Epidermal melanocyte (primary cell): ENCODE measurements at regions not wholly inside any gene's neighbourhood (a gene's known extent, or its start where the extent isn't known, plus 50 kb on each side); places are given as distances from the start of the nearest gene placed in this dataset.
A peak's percentile ranks its signal among the peaks of the same experiment; 100 is the strongest.

Source experiments
- DNase-seq: peaks from one replicate; pipeline ENCODE4 v3.0.0; 2011; ENCODE audit warnings: low spot score; ENCODE audit not compliant: insufficient read length

DNA sequence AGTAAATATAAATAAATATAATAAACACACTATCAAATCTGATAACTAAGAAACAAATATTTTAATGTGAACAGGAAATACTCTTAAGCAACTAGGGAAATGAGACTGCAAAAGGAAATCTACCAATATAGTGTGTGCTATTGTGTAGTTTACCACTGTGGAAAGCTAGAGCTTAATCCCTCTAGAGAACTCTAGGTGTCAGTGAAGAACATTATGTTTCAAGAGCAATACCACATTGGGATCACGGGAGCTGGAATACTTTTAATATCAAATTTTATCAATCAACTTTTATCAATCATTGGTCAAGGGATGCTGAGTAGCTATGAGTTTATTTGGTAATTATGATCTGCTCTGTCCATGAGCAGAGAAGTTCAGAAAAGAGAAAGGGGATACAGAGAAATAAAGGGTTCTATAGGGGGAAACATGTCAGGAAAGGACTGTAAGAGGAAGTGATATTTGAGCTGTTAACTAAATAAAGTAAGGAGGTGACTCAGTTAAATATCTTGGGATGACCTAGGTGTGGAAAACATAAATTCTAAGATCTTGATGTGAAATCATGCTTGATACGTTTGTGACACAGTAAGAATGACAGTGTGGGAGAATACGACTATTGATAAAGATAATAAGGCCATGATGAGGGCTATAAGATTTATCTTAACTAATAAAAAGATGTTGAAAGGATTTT lies 762.2 kb upstream of the ALCAM start:
- no peak for DNase-seq

DNA sequence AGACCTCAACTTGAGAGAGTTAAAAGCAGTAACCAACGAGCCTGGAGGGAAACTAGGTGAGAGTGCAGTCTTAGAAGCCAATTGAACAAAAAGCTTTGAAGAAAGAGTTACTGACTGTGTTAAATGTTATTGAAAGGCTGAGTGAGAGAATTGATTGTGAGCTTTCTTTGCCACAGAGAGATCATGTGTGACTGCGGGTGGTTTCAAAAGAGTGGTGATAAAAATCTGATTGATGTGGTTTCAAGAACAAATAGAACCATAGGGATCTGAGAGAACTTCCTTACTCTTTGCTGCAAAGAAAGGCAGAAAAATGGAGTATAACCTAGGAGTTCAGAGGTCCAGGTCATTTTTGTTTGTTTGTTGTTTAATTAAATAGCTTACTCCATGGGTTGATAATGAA lies 759.9 kb upstream of the ALCAM start:
- DNase-seq, result no peak

DNA sequence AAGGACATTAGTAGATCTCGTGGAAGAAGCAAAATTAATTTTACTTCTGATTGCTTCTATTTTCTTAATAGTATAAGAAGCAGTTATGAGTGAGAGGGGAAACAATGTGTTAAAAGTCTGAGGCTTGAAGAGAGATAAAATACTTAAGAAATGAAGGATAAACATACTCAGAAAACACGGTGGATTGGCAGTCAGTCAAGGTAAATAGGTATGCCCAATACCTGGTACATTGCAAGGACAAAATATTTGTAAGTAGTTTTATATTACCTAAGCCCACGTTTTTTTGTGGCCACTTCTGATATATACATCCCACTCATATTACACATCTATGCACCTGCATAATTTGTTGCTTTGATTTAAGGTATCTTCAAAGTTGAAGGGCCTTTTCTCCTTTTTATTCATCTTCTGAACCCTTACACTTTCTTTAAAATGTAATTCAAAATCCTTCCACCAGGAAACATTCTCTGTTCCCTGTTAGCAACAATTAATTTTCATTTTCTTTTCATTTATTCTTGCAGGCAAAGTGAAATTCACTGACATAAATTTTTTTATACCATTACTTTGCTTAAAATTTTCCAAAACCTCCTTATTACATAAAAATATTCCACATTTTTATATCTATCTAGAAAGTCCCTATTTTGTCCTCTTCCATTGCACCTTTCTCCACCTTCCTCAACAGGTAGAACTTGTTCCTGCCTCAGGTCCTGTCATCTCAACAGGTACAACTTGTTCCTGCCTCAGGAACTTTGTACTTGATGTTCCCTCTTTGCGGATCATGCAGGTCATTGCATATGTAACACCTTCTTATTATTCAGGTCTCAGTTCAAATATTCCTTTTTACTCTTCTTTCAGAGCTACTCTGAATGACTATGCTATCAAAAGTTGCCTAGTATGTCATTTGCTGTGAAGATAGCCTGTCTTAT lies 755.7 kb upstream of the ALCAM start:
- DNase-seq, result no peak

DNA sequence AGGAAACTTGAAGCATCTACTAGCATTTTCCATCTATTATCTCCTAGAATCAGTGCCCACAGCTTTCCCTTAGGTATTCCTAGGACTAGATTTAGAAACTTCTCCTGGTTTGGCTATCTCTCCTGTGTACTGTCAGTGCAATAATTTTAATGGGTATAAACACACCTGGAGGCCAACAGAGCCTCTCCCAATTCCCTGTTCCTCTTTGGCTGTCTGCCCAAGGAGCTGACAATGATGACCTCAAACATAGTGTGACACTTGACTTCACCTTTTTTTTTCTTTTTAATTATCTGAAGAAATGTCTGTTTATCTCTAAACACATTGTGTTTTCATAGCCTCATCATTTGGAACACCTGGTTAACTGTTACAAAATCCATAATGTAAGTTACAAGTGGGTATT lies 754.5 kb upstream of the ALCAM start:
- no peak for DNase-seq

DNA sequence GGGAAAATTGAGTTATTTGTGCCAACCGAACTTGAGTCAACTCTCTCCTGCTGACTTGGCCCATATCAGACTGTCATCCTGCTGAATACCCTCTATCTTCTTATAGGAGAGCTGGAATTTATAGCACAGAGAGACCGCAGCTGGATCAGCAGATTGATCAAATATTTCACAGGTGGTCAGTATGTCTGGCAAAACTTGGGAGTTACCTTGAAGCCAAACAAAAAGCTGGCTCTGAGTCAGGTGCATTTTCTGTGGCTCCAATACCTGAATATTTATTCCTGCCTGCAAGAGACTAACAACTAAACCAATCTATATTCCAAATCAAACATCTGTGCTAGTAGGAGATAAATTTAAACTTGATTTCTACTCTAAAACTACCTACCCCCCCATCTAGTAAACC lies 752.1 kb upstream of the ALCAM start:
- DNase-seq, result no peak

DNA sequence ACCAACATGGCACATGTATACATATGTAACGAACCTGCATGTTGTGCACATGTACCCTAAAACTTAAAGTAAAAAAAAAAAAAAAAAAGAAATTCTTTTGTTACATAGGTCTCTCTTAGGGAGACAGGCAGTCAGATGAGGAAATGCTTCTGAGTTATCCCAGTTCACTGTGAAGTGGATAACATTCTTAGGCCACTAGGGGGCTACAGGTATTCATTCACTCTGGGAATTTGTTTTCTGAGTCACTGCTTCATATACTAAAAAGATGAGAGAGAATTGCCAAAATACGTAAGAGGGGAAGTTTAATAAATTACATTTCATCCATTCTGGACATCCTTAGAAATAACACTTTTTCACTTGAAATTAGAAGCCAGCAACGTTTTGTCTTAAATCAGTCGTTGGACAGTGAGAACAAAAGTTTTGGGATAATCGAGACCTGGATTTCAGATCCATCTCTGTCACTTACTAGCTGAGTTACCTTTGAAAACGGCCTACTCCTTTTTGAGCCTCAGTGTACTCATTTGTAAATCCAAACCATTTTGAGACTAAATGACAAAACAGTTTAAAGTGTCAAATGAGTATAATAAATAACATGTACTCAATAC lies 738.4 kb upstream of the ALCAM start:
- DNase-seq, result peak; percentile 32

DNA sequence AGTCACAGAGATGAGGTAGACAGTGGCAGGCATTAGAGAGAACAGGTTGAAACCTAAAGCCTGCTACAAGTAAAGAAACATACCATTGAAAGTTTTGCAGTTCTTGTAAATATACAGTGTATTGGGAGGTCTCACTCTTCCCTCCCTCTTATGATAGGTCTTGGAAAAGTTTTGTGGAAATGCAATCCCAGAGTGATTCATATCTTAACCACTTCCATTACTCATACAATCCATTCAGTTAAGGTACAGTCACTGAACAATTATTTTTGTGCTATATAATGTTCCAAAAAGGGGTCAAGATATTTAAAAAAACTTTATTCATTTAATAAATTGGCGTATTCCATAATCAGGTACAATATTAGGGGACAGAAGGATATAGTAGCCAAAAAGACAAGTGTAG lies 737.7 kb upstream of the ALCAM start:
- no peak for DNase-seq

DNA sequence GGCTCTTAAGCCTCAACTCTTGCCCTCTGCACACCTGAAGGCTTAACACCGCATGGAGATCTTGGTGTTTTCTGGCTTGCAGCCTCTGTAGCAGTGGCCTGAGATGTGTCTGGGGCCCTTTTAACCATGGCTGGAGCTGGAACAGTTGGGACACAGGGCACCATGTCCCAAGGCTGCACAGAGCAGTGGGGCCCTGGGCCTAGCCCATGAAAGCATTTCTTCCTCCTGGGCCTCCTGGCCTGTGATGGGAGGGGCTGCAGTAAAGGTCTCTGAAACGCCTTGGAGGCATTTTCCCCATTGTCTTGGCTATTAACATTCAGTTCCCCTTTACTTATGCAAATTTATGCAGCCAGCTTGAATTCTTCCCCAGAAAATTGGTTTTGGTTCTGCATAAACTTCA lies 735.5 kb upstream of the ALCAM start:
- DNase-seq, result no peak

DNA sequence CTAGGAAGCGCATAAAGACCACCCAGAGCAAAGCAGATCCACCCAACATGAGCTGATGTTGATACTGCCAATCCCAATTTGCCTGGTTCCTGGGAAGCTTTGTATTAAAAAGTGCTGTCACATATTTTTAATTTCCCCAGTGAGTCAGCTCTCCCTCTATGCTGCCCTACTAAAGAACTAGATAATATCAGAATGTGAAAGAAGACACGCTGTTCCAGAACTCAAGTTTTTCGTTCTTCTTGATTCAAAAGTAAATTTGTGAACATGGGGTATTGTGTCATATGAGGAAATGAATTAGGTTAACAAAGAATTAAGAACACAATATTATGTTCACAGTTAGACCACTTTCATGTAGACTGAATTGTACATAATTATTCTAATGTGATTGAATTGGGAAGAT lies 734.2 kb upstream of the ALCAM start:
- DNase-seq, result no peak

DNA sequence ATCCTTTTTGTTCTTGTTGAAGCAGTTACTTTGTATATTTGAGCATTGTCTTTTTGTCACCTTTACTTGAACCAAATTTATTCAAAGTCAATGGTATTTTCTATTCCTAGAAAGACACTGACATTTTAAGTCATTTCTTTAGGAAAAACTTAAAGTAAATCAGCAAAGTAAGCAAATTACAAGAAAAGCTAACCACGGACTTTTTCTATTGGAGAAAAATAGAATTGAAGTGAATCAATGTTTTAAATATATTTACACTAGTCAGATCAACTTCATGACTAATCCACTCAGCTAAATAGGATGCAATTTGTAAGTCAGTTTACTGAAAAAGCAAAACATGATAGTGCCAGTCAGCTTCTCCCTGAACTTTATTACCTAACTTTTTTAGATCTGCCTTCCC lies 733.8 kb upstream of the ALCAM start:
- DNase-seq, result no peak

DNA sequence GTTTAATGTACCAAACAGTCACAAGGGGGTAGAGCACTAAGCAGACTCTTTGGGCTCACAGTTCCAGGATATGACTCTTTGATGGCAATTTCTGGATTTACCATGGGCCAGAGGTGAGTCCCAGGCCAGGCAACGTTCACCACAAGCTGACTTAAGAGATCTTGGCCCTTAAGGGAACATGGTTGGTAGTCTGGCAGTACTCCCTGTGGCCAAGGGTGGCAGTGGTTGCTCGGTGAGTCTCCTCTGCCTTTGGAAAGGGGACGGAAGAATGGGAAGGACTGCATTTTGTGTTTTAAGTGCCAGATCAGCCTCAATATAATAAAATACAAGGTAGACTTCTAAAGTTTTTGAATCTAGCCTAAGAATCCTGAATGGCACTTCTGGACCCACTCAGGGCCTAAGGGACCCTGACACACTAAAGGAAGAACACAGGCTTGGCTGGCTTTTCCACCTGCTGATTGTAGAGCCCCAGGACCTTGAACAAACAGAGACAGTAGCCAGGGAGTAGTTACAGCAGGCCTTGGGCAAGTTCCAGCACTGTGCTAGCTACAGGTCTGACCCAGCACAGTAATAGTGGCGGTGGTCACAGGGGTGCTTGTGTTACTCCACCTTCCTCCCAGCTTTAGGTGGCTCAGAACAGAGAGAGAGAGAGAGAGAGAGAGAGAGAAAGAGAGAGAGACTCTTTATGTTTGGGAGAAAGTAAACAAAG lies 730.7 kb upstream of the ALCAM start:
- DNase-seq, result no peak

DNA sequence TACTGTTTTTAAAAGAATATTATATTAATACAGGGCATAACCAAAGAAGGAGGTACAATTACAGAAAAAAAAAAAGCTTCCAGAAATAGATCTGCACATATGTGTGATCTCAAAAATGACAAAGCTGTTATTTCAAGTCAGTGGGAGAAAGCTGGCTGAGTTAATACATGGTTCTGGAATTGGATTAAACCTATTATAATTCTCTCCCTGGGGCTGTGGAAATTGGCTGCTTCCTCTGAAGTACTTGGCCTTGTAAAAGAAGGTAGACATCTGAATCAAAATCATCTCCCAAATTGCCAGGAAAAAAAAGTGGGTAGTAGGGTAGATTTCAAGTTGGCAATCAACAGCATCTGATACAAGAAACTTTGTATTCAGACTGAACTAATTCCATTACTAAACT lies 723.9 kb upstream of the ALCAM start:
- no peak for DNase-seq

DNA sequence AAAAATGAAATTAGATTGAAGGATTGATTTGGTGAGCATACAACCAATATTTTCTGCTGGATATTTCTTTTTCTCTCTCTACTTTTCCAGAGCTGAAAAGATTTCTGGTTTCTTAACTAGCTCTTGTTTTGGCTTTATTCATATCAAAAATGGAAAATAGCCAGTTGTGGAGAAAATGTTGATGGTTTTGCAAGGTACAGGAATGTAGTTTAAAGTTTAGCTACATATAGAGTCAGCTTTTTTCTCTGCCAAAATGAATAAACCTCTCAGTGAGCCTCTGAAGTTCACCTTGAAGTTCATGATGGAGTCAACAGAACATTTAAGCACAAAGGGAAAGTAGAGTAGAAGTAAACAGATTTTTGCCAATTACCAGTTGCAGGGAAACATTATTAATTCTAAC lies 720.5 kb upstream of the ALCAM start:
- DNase-seq, result no peak

DNA sequence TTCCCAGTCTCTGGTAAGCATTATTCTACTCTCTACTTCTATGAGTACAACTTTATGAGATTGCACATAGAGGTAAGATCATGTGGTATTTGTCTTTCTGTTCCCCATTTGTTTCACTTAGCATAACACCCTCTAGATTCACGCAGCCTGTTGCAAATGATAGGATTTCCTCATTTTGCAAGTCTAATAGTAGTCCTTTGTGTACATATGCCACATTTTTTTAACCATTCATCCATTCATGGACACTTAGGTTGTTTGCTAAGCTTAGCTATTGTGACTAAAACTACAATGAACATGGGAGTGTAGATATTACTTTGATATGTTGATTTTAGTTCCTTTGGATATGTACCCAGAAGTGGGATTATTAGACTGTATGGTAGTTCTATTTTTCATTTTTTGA lies 717.9 kb upstream of the ALCAM start:
- no peak for DNase-seq

DNA sequence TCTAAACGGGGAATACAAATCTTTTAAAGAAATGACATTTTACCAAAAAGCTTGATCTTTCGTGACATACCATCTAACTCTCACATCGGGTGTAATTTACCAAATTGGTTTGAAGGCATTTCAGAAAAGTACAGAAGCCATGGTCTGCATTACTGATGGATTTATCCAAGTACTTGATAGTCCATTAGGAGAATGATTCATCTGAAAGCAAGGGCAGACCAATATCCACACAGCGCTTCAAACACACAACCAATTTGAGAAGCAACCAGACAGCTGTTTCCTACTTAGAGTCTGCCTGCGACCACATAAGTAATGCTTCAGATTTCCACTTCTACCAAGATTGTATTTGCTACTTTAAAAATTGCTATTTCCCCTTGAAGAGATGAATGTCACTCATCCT lies 697.6 kb upstream of the ALCAM start:
- no peak for DNase-seq

DNA sequence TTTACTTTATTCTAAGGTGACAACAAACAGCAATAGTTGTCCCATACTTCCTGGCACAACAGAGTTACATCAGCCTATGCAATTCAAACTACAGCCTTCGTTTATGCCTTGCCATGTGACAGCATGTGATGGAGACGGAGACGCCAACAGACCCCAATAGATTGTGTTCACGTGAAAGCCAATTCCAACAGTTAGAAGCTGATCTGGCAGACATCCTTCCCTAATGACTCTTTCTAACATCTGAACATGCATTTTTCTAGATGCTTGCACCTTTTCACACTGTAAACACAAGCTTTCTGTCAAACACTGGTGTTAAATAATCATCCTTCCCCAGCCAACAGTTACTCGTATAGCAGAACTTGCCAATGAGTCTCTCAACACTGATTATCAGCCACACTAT lies 694.4 kb upstream of the ALCAM start:
- no peak for DNase-seq

DNA sequence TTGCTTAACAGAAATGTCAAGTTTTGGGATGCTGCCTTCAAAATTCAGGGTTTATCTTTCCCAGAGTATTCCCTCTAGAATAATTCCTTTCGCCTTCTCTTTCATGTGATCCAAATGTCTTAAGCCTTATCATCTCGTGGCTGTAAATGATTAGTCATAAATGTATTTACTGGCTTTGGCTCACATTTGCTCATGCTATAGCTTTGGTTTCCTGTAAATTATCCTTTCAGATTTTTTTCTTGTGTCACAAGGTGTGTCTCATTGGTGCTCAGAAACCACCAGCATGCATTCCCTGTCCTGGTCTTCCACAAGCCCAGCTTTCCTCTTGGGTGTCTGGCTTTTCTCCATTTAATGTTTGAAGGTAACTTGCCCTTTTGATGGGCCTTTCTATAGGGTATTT lies 692.7 kb upstream of the ALCAM start:
- no peak for DNase-seq

DNA sequence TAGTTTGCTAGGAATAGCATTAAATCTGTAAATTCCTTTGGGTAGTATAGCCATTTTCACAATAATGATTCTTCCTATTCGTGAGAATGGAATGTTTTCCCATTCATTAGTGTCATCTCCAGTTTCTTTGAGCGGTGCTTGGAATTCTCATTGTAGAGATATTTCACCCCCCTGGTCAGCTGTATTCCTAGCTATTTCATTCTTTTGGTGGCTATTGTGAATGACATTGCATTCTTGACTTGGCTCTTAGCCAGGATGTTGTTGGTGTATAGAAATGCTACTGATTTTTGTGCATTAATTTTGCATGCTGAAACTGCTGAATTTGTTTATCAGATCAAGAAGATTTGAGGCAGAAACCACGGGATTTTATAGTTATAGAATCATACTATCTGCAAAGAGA lies 690.5 kb upstream of the ALCAM start:
- no peak for DNase-seq

DNA sequence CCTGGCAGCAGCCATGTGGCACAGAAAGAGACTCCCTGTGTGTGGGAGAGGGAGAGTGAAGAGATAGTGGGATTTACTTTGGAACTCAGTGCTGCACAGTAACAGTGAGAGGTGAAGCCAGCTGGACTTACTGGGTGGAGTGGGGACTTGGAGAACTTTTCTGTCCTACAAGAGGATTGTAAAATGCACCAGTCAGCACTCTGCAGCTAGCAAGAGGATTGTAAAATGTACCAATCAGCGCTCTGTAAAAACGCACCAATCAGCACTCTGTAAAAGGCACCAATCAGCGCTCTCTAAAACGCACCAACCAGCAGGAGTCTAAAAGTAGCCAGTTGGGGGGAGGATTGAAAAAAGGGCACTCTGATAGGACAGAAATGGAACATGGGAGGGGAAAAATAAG lies 688.8 kb upstream of the ALCAM start:
- DNase-seq, result no peak

DNA sequence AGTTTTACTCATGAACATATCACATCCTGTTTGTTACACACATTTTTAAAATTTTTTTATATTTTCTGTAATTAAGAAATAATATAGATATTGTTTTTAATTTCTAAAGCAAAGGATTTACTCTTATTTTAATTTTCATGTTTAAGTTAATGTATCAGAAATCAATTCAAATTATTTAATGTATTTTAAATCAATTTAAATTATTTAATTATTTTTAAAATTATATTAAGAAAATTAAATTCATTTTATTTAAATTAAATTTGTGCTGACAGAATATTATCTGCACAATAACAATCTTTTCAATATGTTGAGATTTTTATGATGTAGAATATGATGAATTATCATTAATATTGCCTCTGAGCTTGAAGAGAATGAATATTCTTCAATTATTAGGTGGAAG lies 681.2 kb upstream of the ALCAM start:
- no peak for DNase-seq

DNA sequence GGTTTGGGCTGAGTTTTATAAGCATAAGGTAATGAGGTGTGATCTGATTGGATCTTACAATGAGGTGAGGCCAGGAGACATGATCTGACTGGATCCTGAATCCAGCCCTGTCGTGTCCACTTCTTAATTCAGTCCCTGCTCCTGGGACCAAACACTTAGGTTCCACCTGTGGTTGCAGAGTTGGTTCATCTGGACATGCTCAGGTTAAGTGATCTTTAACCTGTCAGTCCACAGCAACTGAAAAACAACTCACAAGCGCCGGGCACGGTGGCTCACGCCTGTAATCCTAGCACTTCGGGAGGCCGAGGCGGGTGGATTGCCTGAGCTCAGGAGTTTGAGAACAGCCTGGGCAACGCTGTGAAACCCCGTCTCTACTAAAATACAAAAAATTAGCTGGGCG lies 679.3 kb upstream of the ALCAM start:
- DNase-seq, result no peak

DNA sequence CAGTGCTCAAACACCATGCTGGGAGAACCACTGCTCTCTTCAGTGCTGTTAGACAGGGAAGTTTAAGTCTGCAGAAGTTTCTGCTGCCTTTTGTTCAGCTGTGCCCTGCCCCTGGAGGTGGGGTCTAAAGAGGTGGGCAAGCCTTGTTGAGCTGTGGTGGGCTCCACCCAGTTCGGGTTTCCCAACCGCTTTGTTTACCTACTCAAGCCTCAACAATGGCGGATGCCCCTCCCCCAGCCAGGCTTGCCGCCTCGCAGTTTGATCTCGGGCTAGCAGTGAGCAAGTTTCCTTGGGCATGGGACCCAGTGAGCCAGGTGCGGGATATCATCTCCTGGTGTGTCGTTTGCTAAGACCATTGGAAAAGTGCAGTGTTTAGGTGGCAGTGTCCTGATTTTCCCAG lies 670.2 kb upstream of the ALCAM start:
- no peak for DNase-seq
